AG10803 (cell line): ENCODE measurements at regions not wholly inside any gene's neighbourhood (a gene's known extent, or its start where the extent isn't known, plus 50 kb on each side); places are given as distances from the start of the nearest gene placed in this dataset.
A peak's percentile ranks its signal among the peaks of the same experiment; 100 is the strongest.

ENCODE experiments used
- DNase-seq: peaks from one replicate; pipeline ENCODE4 v3.0.0; 2010; ENCODE audit warnings: low read depth
- H3K4me3 ChIP-seq: 2 replicates; pipeline ENCODE4 v1.5.1; 2011; ENCODE audit warnings: mild to moderate bottlenecking, low read length, control low read depth
- CTCF ChIP-seq: conservative IDR thresholded peaks from 2 replicates; pipeline ENCODE4 v1.5.1; 2011; ENCODE audit warnings: mild to moderate bottlenecking, low read length, control low read depth, inconsistent platforms

DNA sequence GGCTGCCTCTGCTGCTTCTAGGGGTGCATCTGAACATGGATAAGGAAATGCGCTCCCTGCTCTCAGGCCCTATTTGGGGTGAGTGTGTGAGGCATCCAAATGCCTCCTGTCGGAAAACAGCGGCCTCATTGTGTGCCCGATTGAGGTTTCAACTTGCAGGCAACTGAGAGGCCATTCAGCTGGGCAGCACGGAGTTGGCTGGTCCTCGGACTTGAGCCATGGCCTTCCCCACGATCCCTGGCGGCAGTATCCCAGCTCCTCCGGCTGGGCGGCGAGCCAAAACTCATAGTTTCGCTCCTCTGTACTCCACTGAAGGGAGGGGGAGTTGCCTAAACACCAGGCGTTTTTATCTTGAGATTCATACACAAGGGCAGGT is 597.3 kb upstream of the SGCD start:
- TF ChIP-seq CTCF, result no peak
- peak; percentile 70 for DNase-seq
- peak overlapping the region; percentile 75 for H3K4me3 ChIP-seq

- H3K4me3 ChIP-seq, result no peak overlapping the region
- TF ChIP-seq CTCF, result no peak
- no peak for DNase-seq
Observed at GRCh38 chr5:155732587-155733376, 594.2 kb upstream of the SGCD start.

DNA sequence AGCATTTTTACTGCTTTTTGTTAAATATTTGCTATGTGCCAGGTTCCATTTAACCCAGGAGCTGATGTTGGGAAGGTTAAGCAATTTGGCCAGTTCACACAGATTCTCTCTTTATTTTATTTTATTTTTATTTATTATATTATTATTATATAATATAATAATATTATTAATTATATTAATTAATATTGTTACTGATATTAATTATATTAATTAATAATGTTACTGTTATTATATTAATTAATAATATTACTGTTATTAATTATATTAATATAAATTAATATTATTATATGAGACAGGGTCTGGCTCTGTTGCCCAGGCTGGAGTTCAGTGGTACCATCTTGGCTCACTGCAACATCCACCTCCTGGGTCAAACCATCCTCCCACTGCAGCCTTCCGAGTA is 593.0 kb upstream of the SGCD start:
- TF ChIP-seq CTCF, result no peak
- DNase-seq, result no peak
- H3K4me3 ChIP-seq, result no peak overlapping the region

DNA sequence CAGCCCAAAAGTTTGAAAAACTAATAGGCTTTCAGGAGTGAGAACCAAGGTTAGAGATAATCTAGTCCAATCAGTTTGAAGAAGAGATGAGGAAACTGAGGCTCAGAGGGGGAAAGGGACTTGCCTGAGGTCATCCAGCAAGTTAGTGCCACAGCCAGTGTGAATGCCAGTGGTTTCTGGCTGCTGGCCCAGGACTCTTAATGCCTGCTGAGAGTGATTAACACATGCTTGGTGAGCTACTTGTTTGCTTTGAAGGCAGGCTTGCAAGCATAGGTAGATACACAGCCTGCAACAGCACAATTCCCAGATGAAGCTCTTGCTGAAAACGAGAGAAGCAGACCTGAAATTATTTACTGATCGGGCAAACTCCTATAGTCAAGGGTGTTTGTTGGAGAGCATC is 591.6 kb upstream of the SGCD start:
- no peak for TF ChIP-seq CTCF
- DNase-seq, result peak; percentile 55
- no peak overlapping the region for H3K4me3 ChIP-seq

DNA sequence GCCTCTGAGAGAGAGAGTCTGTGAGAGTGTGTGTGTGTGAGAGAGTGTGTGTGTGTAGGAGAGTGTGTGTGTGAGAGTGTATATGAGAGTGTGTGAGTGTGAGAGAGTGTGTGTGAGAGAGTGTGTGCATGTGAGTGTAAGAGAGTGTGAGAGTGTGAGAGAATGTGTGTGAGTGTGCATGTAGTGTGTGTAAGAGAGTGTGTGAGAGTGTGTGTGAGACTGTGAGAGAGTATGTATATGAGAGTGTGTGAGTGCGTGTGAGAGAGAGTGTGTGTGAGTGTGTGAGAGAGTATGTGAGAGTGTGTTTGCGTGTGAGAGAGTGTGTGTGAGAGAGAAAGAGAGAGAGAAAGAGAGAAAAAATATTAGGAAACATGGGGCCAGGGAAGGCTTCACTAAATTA is 588.3 kb upstream of the SGCD start:
- TF ChIP-seq CTCF, result no peak
- no peak overlapping the region for H3K4me3 ChIP-seq
- DNase-seq, result no peak

- no peak for DNase-seq
- TF ChIP-seq CTCF, result no peak; the same call in 1 of the 2 replicates
Observed at GRCh38 chr5:155746367-155747038, 580.5 kb upstream of the SGCD start.

DNA sequence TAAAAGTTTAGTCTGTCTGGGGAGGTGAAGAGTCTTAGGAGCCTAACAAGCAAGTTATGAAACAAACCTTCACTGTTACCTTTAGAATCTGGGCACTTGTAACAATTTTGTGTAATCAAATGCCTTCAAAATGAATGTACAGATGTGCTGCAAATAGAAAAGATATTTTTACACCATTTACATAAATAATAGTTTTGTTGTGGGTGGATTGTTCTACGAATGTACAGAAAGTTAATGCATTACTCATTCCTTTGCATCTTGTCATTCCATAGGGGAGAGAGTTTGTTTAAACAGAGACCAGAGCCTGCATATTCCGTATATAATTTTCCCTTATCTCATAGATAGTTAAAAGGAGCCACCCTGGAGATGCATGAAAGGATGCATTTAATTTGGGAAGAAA is 576.9 kb upstream of the SGCD start:
- no peak overlapping the region for H3K4me3 ChIP-seq
- no peak for TF ChIP-seq CTCF
- DNase-seq, result no peak

More at GRCh38 chr5:155746367-155747038, 580.5 kb upstream of the SGCD start:
- no peak overlapping the region for H3K4me3 ChIP-seq
